ENCODE measurements at regions not wholly inside any gene's neighbourhood (a gene's known extent, or its start where the extent isn't known, plus 50 kb on each side); places are given as distances from the start of the nearest gene placed in this dataset.

- no peak for DNase-seq (ENCODE audit: low read depth in 3 of 3, low spot score in 1 of 3)
Observed at GRCh38 chr17:79506150-79506870, 104.5 kb downstream of the RBFOX3 start.

- no peak for DNase-seq (ENCODE audit: low read depth in 3 of 3, low spot score in 1 of 3)
Observed at GRCh38 chr17:79505199-79505598, 105.7 kb downstream of the RBFOX3 start.

GRCh38 chr17:79504181-79504605, 106.7 kb downstream of the RBFOX3 start:
- no peak for DNase-seq (ENCODE audit: low read depth in 3 of 3, low spot score in 1 of 3)

- DNase-seq (ENCODE audit: low read depth in 3 of 3, low spot score in 1 of 3), result no peak
Observed at GRCh38 chr17:79503126-79503839, 107.6 kb downstream of the RBFOX3 start.

GRCh38 chr17:79501910-79502309, 108.9 kb downstream of the RBFOX3 start:
- no peak for DNase-seq (ENCODE audit: low read depth in 3 of 3, low spot score in 1 of 3)

GRCh38 chr17:79500745-79501618, 109.9 kb downstream of the RBFOX3 start:
- DNase-seq (ENCODE audit: low read depth in 3 of 3, low spot score in 1 of 3), result no peak

GRCh38 chr17:79498854-79499253, 112.0 kb downstream of the RBFOX3 start:
- DNase-seq (ENCODE audit: low read depth in 3 of 3, low spot score in 1 of 3), result no peak

- no peak for DNase-seq (ENCODE audit: low read depth in 3 of 3, low spot score in 1 of 3)
Observed at GRCh38 chr17:79497777-79498348, 113.0 kb downstream of the RBFOX3 start.

- no peak for DNase-seq (ENCODE audit: low read depth in 3 of 3, low spot score in 1 of 3)
Observed at GRCh38 chr17:79496422-79497005, 114.3 kb downstream of the RBFOX3 start.

- no peak for DNase-seq (ENCODE audit: low read depth in 3 of 3, low spot score in 1 of 3)
Observed at GRCh38 chr17:79495665-79496064, 115.2 kb downstream of the RBFOX3 start.

- no peak for DNase-seq (ENCODE audit: low read depth in 3 of 3, low spot score in 1 of 3)
Observed at GRCh38 chr17:79491006-79491405, 119.8 kb downstream of the RBFOX3 start.

GRCh38 chr17:79490530-79490929, 120.3 kb downstream of the RBFOX3 start:
- DNase-seq (ENCODE audit: low read depth in 3 of 3, low spot score in 1 of 3), result no peak

GRCh38 chr17:79487149-79487548, 123.7 kb downstream of the RBFOX3 start:
- no peak for DNase-seq (ENCODE audit: low read depth in 3 of 3, low spot score in 1 of 3)

GRCh38 chr17:79485991-79486390, 124.9 kb downstream of the RBFOX3 start:
- DNase-seq (ENCODE audit: low read depth in 3 of 3, low spot score in 1 of 3), result no peak

- no peak for DNase-seq (ENCODE audit: low read depth in 3 of 3, low spot score in 1 of 3)
Observed at GRCh38 chr17:79485419-79485985, 125.3 kb downstream of the RBFOX3 start.

GRCh38 chr17:79484600-79485418, 126.0 kb downstream of the RBFOX3 start:
- DNase-seq (ENCODE audit: low read depth in 3 of 3, low spot score in 1 of 3), result no peak

- DNase-seq (ENCODE audit: low read depth in 3 of 3, low spot score in 1 of 3), result no peak
Observed at GRCh38 chr17:79483842-79484241, 127.0 kb downstream of the RBFOX3 start.

GRCh38 chr17:79482727-79483521, 127.9 kb downstream of the RBFOX3 start:
- no peak for DNase-seq (ENCODE audit: low read depth in 3 of 3, low spot score in 1 of 3)

GRCh38 chr17:79479876-79480275, 131.0 kb downstream of the RBFOX3 start:
- no peak for DNase-seq (ENCODE audit: low read depth in 3 of 3, low spot score in 1 of 3)
